ENCODE measurements at regions not wholly inside any gene's neighbourhood (a gene's known extent, or its start where the extent isn't known, plus 50 kb on each side); places are given as distances from the start of the nearest gene placed in this dataset.

GRCh38 chr14:27026097-27026496, 428.3 kb upstream of the NOVA1 start:
- no peak overlapping the region for H3K9ac ChIP-seq (ENCODE audit: low read length)
- no peak for FAIRE-seq
- no peak for DNase-seq (ENCODE audit: low read depth)
- no peaks in the 10 kb centered on the region for H4K20me1 ChIP-seq (ENCODE audit: insufficient read depth, low read length)
- H3K27me3 Mint-ChIP-seq (ENCODE audit: low read depth, unreplicated experiment), result no peaks in the 10 kb centered on the region
- H3K36me3 ChIP-seq (ENCODE audit: insufficient read depth, low read length), result no peaks in the 10 kb centered on the region
- H3K27ac ChIP-seq (ENCODE audit: low read depth, low read length), result no peak overlapping the region
- no peaks in the 10 kb centered on the region for H3K79me2 ChIP-seq (ENCODE audit: insufficient read depth, low read length)
- H3K9me3 Mint-ChIP-seq (ENCODE audit: unreplicated experiment), result no peaks in the 10 kb centered on the region
- H3K9me3 ChIP-seq (ENCODE audit: insufficient read depth, low read depth, low read length), result no peaks in the 10 kb centered on the region
- H3K4me2 ChIP-seq (ENCODE audit: low read length), result no peak overlapping the region
- TF ChIP-seq CTCF (IDR thresholded peaks at IDR 0.05; ENCODE audit: insufficient read depth, low read depth, low read length) (no peak), EZH2 (IDR thresholded peaks at IDR 0.05; ENCODE audit: insufficient read depth, low read length) (no peak)
- no peak overlapping the region for H3K4me3 ChIP-seq (ENCODE audit: insufficient read depth, low read depth, low read length)
- no peak overlapping the region for H3K4me3 Mint-ChIP-seq (ENCODE audit: unreplicated experiment)
- H3K4me1 ChIP-seq (ENCODE audit: insufficient read depth, low read length), result no peaks in the 10 kb centered on the region
- no peak overlapping the region for H3K27ac Mint-ChIP-seq (ENCODE audit: unreplicated experiment)
- H2AFZ ChIP-seq (ENCODE audit: low read depth, low read length), result no peak overlapping the region
- H3K36me3 Mint-ChIP-seq (ENCODE audit: low read depth, unreplicated experiment), result no peaks in the 10 kb centered on the region
- H3K27me3 ChIP-seq (ENCODE audit: insufficient read depth, low read length), result no peaks in the 10 kb centered on the region
- peaks cover 4% of the 10 kb centered on the region for H3K4me1 Mint-ChIP-seq (ENCODE audit: low read depth, unreplicated experiment)

- DNase-seq (ENCODE audit: low read depth), result peak; percentile 10
- TF ChIP-seq CTCF (IDR thresholded peaks at IDR 0.05; ENCODE audit: insufficient read depth, low read depth, low read length), result no peak
- TF ChIP-seq EZH2 (IDR thresholded peaks at IDR 0.05; ENCODE audit: insufficient read depth, low read length), result no peak
- Histone ChIP-seq H3K36me3 (ENCODE audit: insufficient read depth, low read length) (no peaks in the 10 kb centered on the region), H3K79me2 (ENCODE audit: insufficient read depth, low read length) (no peaks in the 10 kb centered on the region), H3K4me2 (ENCODE audit: low read length) (no peak overlapping the region), H4K20me1 (ENCODE audit: insufficient read depth, low read length) (no peaks in the 10 kb centered on the region), H3K27ac (ENCODE audit: low read depth, low read length) (no peak overlapping the region), H3K4me1 (ENCODE audit: insufficient read depth, low read length) (no peaks in the 10 kb centered on the region), H3K4me3 (ENCODE audit: insufficient read depth, low read depth, low read length) (no peak overlapping the region), H3K27me3 (ENCODE audit: insufficient read depth, low read length) (no peaks in the 10 kb centered on the region), H3K9ac (ENCODE audit: low read length) (no peak overlapping the region), H2AFZ (ENCODE audit: low read depth, low read length) (no peak overlapping the region), H3K9me3 (ENCODE audit: insufficient read depth, low read depth, low read length) (no peaks in the 10 kb centered on the region)
- Mint-ChIP-seq H3K9me3 (ENCODE audit: unreplicated experiment) (no peaks in the 10 kb centered on the region), H3K4me1 (ENCODE audit: low read depth, unreplicated experiment) (peaks cover 16% of the 10 kb centered on the region), H3K27me3 (ENCODE audit: low read depth, unreplicated experiment) (no peaks in the 10 kb centered on the region), H3K27ac (ENCODE audit: unreplicated experiment) (no peak overlapping the region), H3K4me3 (ENCODE audit: unreplicated experiment) (no peak overlapping the region), H3K36me3 (ENCODE audit: low read depth, unreplicated experiment) (no peaks in the 10 kb centered on the region)
- no peak for FAIRE-seq
Observed at GRCh38 chr14:27040552-27040951, 442.7 kb upstream of the NOVA1 start.

GRCh38 chr14:27049701-27050100, 451.9 kb upstream of the NOVA1 start:
- TF ChIP-seq EZH2 (IDR thresholded peaks at IDR 0.05; ENCODE audit: insufficient read depth, low read length), result no peak
- TF ChIP-seq CTCF (IDR thresholded peaks at IDR 0.05; ENCODE audit: insufficient read depth, low read depth, low read length), result no peak
- Histone ChIP-seq H3K4me2 (ENCODE audit: low read length) (no peak overlapping the region), H3K9me3 (ENCODE audit: insufficient read depth, low read depth, low read length) (no peaks in the 10 kb centered on the region), H3K4me1 (ENCODE audit: insufficient read depth, low read length) (no peaks in the 10 kb centered on the region), H3K27ac (ENCODE audit: low read depth, low read length) (no peak overlapping the region), H3K79me2 (ENCODE audit: insufficient read depth, low read length) (no peaks in the 10 kb centered on the region), H4K20me1 (ENCODE audit: insufficient read depth, low read length) (no peaks in the 10 kb centered on the region), H3K9ac (ENCODE audit: low read length) (no peak overlapping the region), H3K36me3 (ENCODE audit: insufficient read depth, low read length) (no peaks in the 10 kb centered on the region), H3K4me3 (ENCODE audit: insufficient read depth, low read depth, low read length) (no peak overlapping the region), H3K27me3 (ENCODE audit: insufficient read depth, low read length) (no peaks in the 10 kb centered on the region), H2AFZ (ENCODE audit: low read depth, low read length) (no peak overlapping the region)
- peaks cover 3% of the 10 kb centered on the region for H3K9me3 Mint-ChIP-seq (ENCODE audit: unreplicated experiment)
- H3K4me1 Mint-ChIP-seq (ENCODE audit: low read depth, unreplicated experiment), result no peaks in the 10 kb centered on the region
- no peak for DNase-seq (ENCODE audit: low read depth)
- H3K27ac Mint-ChIP-seq (ENCODE audit: unreplicated experiment), result no peak overlapping the region
- FAIRE-seq, result no peak
- H3K27me3 Mint-ChIP-seq (ENCODE audit: low read depth, unreplicated experiment), result no peaks in the 10 kb centered on the region
- H3K36me3 Mint-ChIP-seq (ENCODE audit: low read depth, unreplicated experiment), result no peaks in the 10 kb centered on the region
- H3K4me3 Mint-ChIP-seq (ENCODE audit: unreplicated experiment), result no peak overlapping the region
